Lung (tissue), 11 donors: ENCODE measurements at regions not wholly inside any gene's neighbourhood (a gene's known extent, or its start where the extent isn't known, plus 50 kb on each side); places are given as distances from the start of the nearest gene placed in this dataset.

ENCODE experiments used
- ATAC-seq: fragments of 200-7000 bp; cut with Tn5 transposase; one replicate; pipeline ENCODE4 v1.9.1; 2020; ENCODE audit warnings: moderate number of reproducible peaks; ENCODE audit not compliant: insufficient read depth, low FRiP score
- DNase-seq, 3 donors: peaks; one replicate each; pipeline ENCODE4 v3.0.0-alpha.2; 2013 to 2017
- H3K27ac ChIP-seq, 2 donors: one replicate each; pipeline ENCODE4 v1.5.1; 2013; ENCODE audit warnings: mild to moderate bottlenecking in 2 of 2, moderate library complexity in 2 of 2, control low read depth in 1 of 2, inconsistent platforms in 1 of 2, low read depth in 1 of 2, low read length in 1 of 2
- H3K27me3 ChIP-seq, 3 donors: one replicate each; pipeline ENCODE4 v1.5.1; 2013; ENCODE audit warnings: low read length in 2 of 3; ENCODE audit not compliant: control insufficient read depth in 3 of 3, insufficient read depth in 3 of 3
- H3K36me3 ChIP-seq, 4 donors: one replicate each; pipeline ENCODE4 v1.5.1; 2013; ENCODE audit warnings: low read length in 4 of 4, mild to moderate bottlenecking in 1 of 4, moderate library complexity in 1 of 4; ENCODE audit not compliant: control insufficient read depth in 4 of 4, insufficient read depth in 4 of 4
- H3K4me1 ChIP-seq, 5 donors: one replicate each; pipeline ENCODE4 v1.5.1; 2013; ENCODE audit warnings: low read length in 5 of 5, mild to moderate bottlenecking in 2 of 5, moderate library complexity in 1 of 5; ENCODE audit not compliant: control insufficient read depth in 5 of 5, insufficient read depth in 5 of 5
- H3K4me3 ChIP-seq: one replicate; pipeline ENCODE4 v1.5.1; 2013; ENCODE audit warnings: mild to moderate bottlenecking, control low read depth, moderate library complexity
- H3K9ac ChIP-seq, 2 donors: one replicate each; pipeline ENCODE4 v1.5.1; 2013; ENCODE audit warnings: low read length in 2 of 2, control low read depth in 1 of 2; ENCODE audit not compliant: insufficient read depth in 1 of 2
- H3K9me3 ChIP-seq, 4 donors: one replicate each; pipeline ENCODE4 v1.5.1; 2013; ENCODE audit warnings: low read length in 3 of 4, mild to moderate bottlenecking in 1 of 4, moderate library complexity in 1 of 4; ENCODE audit not compliant: control insufficient read depth in 4 of 4, insufficient read depth in 3 of 4
- WGBS, 2 donors: extraction: QIAGEN DNeasy Blood & Tissue Kit; methylation state at CpG; one replicate each; pipeline ENCODE4 v1.1.7; 2013; 5-methylcytosine and 5-hydroxymethylcytosine counted together
- TF ChIP-seq, protein P1 (sequence below): IDR thresholded peaks from 2 replicates; pipeline ENCODE4 v1.5.1; 2012; ENCODE audit warnings: mild to moderate bottlenecking; ENCODE audit errors: control extremely low read depth, extremely low read depth
- donor health status: control.
- donor health status: control.
- donor health status: Bipolar disorder and iron deficiency.
- donor health status: healthy.
- donor health status: DM: yes; HTN: yes; CAD: no.

DNA sequence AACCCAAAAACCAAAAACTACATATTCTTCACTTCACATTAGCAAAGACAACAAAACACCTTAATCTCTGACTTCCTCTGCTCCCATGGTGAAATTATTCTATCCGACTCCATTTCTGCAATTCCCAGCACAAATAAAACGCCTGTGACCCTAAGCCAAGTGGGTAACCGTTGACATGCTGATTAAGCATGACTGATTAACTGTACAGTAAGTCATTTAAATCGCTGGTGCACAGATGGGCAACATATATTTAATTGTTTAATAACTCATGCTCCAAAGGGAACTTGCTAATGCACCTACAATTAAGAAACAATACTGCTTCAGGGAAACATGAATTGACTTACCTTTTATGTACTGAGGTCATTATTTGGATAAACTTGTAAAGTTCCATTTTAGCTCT, 436.7 kb downstream of the KIF2B start:
- no peak overlapping the region for H3K9ac ChIP-seq

DNA sequence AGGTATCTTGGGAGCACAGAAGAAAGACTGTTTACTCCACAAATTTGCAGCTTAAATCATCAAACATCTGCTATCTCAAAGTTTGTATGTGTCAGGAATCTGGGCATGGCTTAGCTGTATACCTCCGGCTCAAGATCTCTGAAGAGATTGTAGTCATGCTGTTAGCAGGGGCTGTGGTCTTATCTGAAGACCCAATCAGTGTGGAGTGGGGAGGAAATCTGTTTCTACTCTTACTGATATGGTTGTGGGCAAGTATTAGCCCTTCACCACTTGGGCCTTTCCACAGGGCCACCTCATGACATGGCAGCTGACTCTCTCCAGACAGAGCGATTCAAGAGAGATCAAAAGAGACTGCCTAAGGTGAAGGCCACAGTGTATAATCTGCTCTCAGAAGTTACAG, 438.7 kb downstream of the KIF2B start:
- TF ChIP-seq, protein P1, sequence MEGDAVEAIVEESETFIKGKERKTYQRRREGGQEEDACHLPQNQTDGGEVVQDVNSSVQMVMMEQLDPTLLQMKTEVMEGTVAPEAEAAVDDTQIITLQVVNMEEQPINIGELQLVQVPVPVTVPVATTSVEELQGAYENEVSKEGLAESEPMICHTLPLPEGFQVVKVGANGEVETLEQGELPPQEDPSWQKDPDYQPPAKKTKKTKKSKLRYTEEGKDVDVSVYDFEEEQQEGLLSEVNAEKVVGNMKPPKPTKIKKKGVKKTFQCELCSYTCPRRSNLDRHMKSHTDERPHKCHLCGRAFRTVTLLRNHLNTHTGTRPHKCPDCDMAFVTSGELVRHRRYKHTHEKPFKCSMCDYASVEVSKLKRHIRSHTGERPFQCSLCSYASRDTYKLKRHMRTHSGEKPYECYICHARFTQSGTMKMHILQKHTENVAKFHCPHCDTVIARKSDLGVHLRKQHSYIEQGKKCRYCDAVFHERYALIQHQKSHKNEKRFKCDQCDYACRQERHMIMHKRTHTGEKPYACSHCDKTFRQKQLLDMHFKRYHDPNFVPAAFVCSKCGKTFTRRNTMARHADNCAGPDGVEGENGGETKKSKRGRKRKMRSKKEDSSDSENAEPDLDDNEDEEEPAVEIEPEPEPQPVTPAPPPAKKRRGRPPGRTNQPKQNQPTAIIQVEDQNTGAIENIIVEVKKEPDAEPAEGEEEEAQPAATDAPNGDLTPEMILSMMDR, result no peak
- Histone ChIP-seq H3K9ac (no peak overlapping the region), H3K9me3 (no peaks in the 10 kb centered on the region), H3K36me3 (no peaks in the 10 kb centered on the region), H3K27me3 (no peaks in the 10 kb centered on the region), H3K4me1 (no peaks in the 10 kb centered on the region), H3K27ac (no peak overlapping the region), H3K4me3 (no peak overlapping the region)
- 90 to 91% methylated on average over 2 of the region's 2 CpGs for WGBS, 2 donors
- DNase-seq (no peak), ATAC-seq (no peak)

More for the DNA sequence above, 436.7 kb downstream of the KIF2B start:
- Histone ChIP-seq H3K36me3 (no peaks in the 10 kb centered on the region), H3K4me1 (no peaks in the 10 kb centered on the region), H3K9me3 (no peaks in the 10 kb centered on the region), H3K27me3 (no peaks in the 10 kb centered on the region), H3K27ac (no peak overlapping the region), H3K4me3 (no peak overlapping the region)
- no peak for ATAC-seq
- no peak for DNase-seq
- TF ChIP-seq, protein P1, result no peak
- WGBS, 2 donors, result 55 to 76% methylated on average over 4 of the region's 4 CpGs

DNA sequence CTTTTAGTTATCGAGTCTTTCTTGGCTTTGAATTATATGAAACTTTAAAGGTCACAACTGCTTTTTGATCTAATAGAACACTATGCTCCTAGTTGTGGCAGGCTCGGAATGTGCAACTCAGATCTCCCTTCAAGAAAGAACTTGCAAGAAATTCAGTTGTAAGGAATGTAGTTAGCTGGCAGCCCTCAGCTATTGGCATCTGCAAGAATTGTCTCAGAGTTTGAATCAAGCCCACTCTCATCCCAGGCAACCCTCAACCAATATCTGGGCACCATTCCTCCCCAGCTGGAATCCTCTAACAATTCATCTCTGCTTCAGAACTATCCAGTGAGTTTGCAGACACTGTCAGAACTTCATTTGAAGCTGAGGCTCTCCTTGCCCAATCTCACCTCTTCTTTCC, 447.2 kb downstream of the KIF2B start:
- TF ChIP-seq, protein P1, result no peak
- Histone ChIP-seq H3K4me3 (no peak overlapping the region), H3K27me3 (no peaks in the 10 kb centered on the region), H3K27ac (no peak overlapping the region), H3K9ac (no peak overlapping the region), H3K9me3 (no peaks in the 10 kb centered on the region), H3K4me1 (no peaks in the 10 kb centered on the region), H3K36me3 (no peaks in the 10 kb centered on the region)
- ATAC-seq (no peak), DNase-seq (no peak)
- 75 to 90% methylated on average over 2 of the region's 2 CpGs for WGBS, 2 donors

DNA sequence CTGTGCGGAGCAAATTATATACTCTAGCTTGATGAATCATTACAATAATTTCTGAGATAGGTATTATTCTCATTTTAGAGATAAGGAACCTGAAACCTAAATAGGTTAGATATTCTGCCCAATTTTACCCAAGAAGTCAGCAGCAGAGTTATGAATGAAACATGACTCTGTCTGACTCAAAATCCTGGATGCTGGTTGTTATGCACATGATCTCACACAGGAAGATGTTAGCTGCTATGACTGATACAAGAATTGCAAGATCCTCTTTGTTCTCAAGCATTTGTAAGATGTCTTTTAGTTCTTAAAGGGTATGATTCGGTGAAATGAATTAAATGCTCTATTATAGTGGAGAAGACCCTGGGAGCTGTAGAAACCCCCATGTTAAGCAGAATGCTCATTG, 447.8 kb downstream of the KIF2B start:
- TF ChIP-seq, protein P1, result no peak
- DNase-seq (no peak), ATAC-seq (no peak)
- H3K4me3 ChIP-seq, result no peak overlapping the region
- 81 to 88% methylated on average over 2 of the region's 2 CpGs for WGBS, 2 donors
- no peaks in the 10 kb centered on the region for H3K27me3 ChIP-seq
- no peak overlapping the region for H3K27ac ChIP-seq
- no peaks in the 10 kb centered on the region for H3K9me3 ChIP-seq
- no peaks in the 10 kb centered on the region for H3K4me1 ChIP-seq
- H3K9ac ChIP-seq, result no peak overlapping the region
- no peaks in the 10 kb centered on the region for H3K36me3 ChIP-seq
